Activated CD4-positive, alpha-beta T cell treated with anti-CD3 and anti-CD28 coated beads for 36 hours (primary cell): ENCODE measurements at regions not wholly inside any gene's neighbourhood (a gene's known extent, or its start where the extent isn't known, plus 50 kb on each side); places are given as distances from the start of the nearest gene placed in this dataset.
"Not testable (repeated sequence)": the region's sequence is repeated elsewhere in the genome, so short reads cannot be mapped to it uniquely, and the experiment has no call there.

ENCODE experiments used
- ATAC-seq: fragments of 200-7000 bp; cut with Tn5 transposase; one replicate; pipeline ENCODE4 v1.10.0; 2021; ENCODE audit warnings: mild to moderate bottlenecking, moderate library complexity
- CTCF ChIA-PET: fragments of 350-600 bp; sonication (Branson Sonifier 250); formaldehyde crosslinking; loops from one replicate; lab custom pipeline; 2021; ENCODE audit warnings: antibody characterized with exemption; lab: Charles Lee
- POLR2A ChIA-PET: fragments of 350-600 bp; sonication (Branson Sonifier 250); formaldehyde crosslinking; loops from one replicate; lab custom pipeline; 2021; ENCODE audit warnings: antibody characterized with exemption, inconsistent platforms; lab: Charles Lee
- DNase-seq: peaks from one replicate; pipeline ENCODE4 v3.0.0-alpha.2; 2020
- H3K27ac Mint-ChIP-seq: one replicate; pipeline ENCODE4 v1.8.0; 2021; ENCODE audit warnings: mixed read lengths
- H3K27me3 Mint-ChIP-seq: one replicate; pipeline ENCODE4 v1.8.0; 2021; ENCODE audit warnings: mixed read lengths
- H3K36me3 Mint-ChIP-seq: one replicate; pipeline ENCODE4 v1.8.0; 2021; ENCODE audit warnings: low read depth, mixed read lengths
- H3K4me1 Mint-ChIP-seq: one replicate; pipeline ENCODE4 v1.8.0; 2021; ENCODE audit warnings: mixed read lengths
- H3K4me3 Mint-ChIP-seq: one replicate; pipeline ENCODE4 v1.8.0; 2021; ENCODE audit warnings: mild to moderate bottlenecking, moderate library complexity, mixed read lengths
- H3K9me3 Mint-ChIP-seq: one replicate; pipeline ENCODE4 v1.8.0; 2021; ENCODE audit warnings: low read depth, mixed read lengths
- intact Hi-C, 2 experiments: fragments of 100-400 bp; cut with DNase I in 1 of 2; cut with micrococcal nuclease in 1 of 2; formaldehyde crosslinking; loops; one replicate each; pipeline versions ENCODE4 v1.14.2 to v1.15.1; 2022 to 2024; cut with DNase I, micrococcal nuclease

DNA sequence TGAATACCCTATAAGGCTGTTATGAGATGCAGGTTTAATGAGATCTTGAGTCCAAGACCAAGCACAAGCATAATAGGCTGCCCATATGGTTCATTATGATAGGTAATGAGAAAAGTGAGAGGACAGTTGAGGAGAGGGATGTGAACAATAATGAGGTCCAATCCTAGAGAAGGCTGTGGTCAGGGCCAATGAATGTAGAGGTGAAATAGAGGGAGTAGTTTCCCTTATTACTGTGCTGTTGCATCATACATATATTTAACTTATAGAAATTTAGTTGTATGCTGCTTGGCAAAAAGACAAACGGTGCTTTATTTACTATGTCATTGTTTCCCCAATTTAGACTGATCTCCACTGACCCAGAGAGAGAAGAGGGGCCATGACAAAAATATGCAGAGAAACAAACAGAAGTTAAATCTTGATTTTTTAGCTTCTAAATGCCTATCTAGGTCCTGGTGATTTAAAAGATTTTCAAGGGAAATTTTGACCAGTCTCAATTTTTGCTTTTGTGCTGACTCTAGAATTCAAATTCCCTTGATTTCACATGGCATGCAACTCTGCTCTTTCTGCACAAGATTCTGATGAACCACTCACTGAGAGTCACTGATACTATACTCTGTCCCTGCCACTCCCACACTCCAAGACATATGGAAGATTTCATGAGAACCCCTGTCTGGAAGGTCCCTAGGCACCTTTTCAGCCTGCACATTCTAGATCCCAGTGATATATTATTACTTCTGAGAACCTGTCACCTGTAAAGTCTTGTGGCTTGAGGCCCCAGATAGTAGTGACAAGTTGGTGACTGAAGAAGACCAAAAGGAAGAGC lies 159.7 kb downstream of the VSIG4 start:
- intact Hi-C loops, result no loop called here
- no peak for DNase-seq
- Mint-ChIP-seq H3K36me3 (no peaks in the 10 kb centered on the region), H3K27me3 (no peaks in the 10 kb centered on the region), H3K4me3 (no peak overlapping the region), H3K9me3 (peaks cover 2% of the 10 kb centered on the region), H3K4me1 (peaks cover 22% of the 10 kb centered on the region), H3K27ac (no peak overlapping the region)
- ChIA-PET CTCF (interaction anchor here (0.9 kb wide), 1 partner anchor 106 kb away, joined by 3 read pairs; no protein-coding TSS in a partner anchor), POLR2A (interaction anchor here (0.7 kb wide), 1 partner anchor 826 kb away, joined by 3 read pairs; no protein-coding TSS in a partner anchor)
- ATAC-seq, result no peak

DNA sequence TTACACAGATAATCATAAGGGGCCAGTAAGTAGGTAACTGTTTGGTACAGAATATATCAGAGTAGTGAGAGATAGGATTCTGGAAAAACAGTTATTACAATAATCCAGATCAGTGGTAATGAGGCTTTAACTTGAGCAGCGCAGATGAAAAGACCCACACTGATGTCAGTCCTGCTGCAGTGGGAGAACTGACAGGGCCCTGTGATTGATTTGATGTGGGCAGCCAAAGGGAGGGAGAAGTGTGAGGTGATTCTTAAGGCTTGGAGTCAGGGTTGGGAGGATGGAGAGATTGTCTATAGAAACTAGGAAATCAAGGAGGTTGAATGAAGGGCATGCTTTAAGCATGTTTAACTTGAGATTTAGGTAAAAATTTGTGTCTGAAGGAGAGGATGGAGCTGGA lies 161.4 kb downstream of the VSIG4 start:
- no peak for DNase-seq
- Mint-ChIP-seq H3K27me3 (no peaks in the 10 kb centered on the region), H3K4me3 (no peak overlapping the region), H3K4me1 (peaks cover 14% of the 10 kb centered on the region), H3K36me3 (no peaks in the 10 kb centered on the region), H3K27ac (no peak overlapping the region), H3K9me3 (peaks cover 2% of the 10 kb centered on the region)
- ChIA-PET POLR2A (no interaction called here), CTCF (no interaction called here)
- intact Hi-C loops, result no loop called here
- ATAC-seq, result no peak

- H3K36me3 Mint-ChIP-seq, result no peaks in the 10 kb centered on the region
- ATAC-seq (no peak), DNase-seq (no peak)
- peaks cover 11% of the 10 kb centered on the region for H3K4me1 Mint-ChIP-seq
- no peak overlapping the region for H3K27ac Mint-ChIP-seq
- H3K27me3 Mint-ChIP-seq, result no peaks in the 10 kb centered on the region
- CTCF ChIA-PET, result no interaction called here
- POLR2A ChIA-PET, result no interaction called here
- no peak overlapping the region for H3K4me3 Mint-ChIP-seq
- intact Hi-C loops, result no loop called here
- peaks cover 2% of the 10 kb centered on the region for H3K9me3 Mint-ChIP-seq
Observed at GRCh38 chrX:65877953-65878352, 161.9 kb downstream of the VSIG4 start.

GRCh38 chrX:65875614-65876013 lies 164.3 kb downstream of the VSIG4 start:
- CTCF ChIA-PET, H3K36me3 Mint-ChIP-seq, H3K4me3 Mint-ChIP-seq, H3K27me3 Mint-ChIP-seq, H3K9me3 Mint-ChIP-seq, intact Hi-C loops, POLR2A ChIA-PET, H3K27ac Mint-ChIP-seq, ATAC-seq, DNase-seq: not testable (repeated sequence)
- peaks cover 11% of the 10 kb centered on the region for H3K4me1 Mint-ChIP-seq

GRCh38 chrX:65874765-65875164 lies 165.1 kb downstream of the VSIG4 start:
- peaks cover 2% of the 10 kb centered on the region for H3K9me3 Mint-ChIP-seq
- DNase-seq (no peak), ATAC-seq (no peak)
- no peaks in the 10 kb centered on the region for H3K27me3 Mint-ChIP-seq
- ChIA-PET POLR2A (no interaction called here), CTCF (no interaction called here)
- intact Hi-C loops, result no loop called here
- H3K27ac Mint-ChIP-seq, result no peak overlapping the region
- H3K4me3 Mint-ChIP-seq, result no peak overlapping the region
- H3K36me3 Mint-ChIP-seq, result no peaks in the 10 kb centered on the region
- peaks cover 8% of the 10 kb centered on the region for H3K4me1 Mint-ChIP-seq

DNA sequence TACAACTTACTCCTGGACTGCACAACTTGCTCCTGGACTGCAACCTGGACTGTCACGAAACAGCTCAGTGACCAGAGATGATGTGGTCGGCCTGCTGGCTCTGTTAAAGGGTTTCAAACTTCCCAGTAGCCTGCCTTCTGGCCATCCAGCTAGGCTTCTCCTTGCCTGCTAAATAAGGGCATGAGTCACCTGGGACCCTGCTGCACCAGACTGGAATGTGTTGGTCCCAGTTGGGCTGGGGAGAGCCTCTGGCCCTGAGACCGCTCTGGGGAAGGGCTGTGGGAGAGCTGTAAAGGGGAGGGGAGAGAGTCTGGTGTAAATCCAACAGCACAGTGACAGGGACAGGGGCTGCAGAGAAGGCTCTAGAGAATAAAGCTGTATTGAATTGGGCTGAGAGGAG lies 165.8 kb downstream of the VSIG4 start:
- intact Hi-C loops, result no loop called here
- Mint-ChIP-seq H3K4me1 (peaks cover 8% of the 10 kb centered on the region), H3K36me3 (no peaks in the 10 kb centered on the region), H3K9me3 (peaks cover 2% of the 10 kb centered on the region), H3K27me3 (no peaks in the 10 kb centered on the region), H3K4me3 (no peak overlapping the region), H3K27ac (no peak overlapping the region)
- ATAC-seq (no peak), DNase-seq (no peak)
- ChIA-PET POLR2A (no interaction called here), CTCF (no interaction called here)

GRCh38 chrX:65873385-65873784 lies 166.5 kb downstream of the VSIG4 start:
- intact Hi-C loops, result no loop called here
- Mint-ChIP-seq H3K27me3 (no peaks in the 10 kb centered on the region), H3K36me3 (no peaks in the 10 kb centered on the region), H3K27ac (no peak overlapping the region), H3K9me3 (peaks cover 2% of the 10 kb centered on the region), H3K4me3 (no peak overlapping the region), H3K4me1 (peaks cover 6% of the 10 kb centered on the region)
- ATAC-seq (no peak), DNase-seq (no peak)
- ChIA-PET POLR2A (no interaction called here), CTCF (no interaction called here)

GRCh38 chrX:65871671-65872311 lies 168.1 kb downstream of the VSIG4 start:
- Mint-ChIP-seq H3K27ac (no peak overlapping the region), H3K27me3 (no peaks in the 10 kb centered on the region), H3K36me3 (no peaks in the 10 kb centered on the region), H3K4me3 (no peak overlapping the region), H3K9me3 (peaks cover 2% of the 10 kb centered on the region), H3K4me1 (peaks cover 3% of the 10 kb centered on the region)
- DNase-seq (peak; percentile 6), ATAC-seq (no peak)
- POLR2A ChIA-PET, result no interaction called here
- CTCF ChIA-PET, result interaction anchor here (1.1 kb wide), 1 partner anchor 12 kb away, joined by 3 read pairs; no protein-coding TSS in a partner anchor
- intact Hi-C loops, result no loop called here

DNA sequence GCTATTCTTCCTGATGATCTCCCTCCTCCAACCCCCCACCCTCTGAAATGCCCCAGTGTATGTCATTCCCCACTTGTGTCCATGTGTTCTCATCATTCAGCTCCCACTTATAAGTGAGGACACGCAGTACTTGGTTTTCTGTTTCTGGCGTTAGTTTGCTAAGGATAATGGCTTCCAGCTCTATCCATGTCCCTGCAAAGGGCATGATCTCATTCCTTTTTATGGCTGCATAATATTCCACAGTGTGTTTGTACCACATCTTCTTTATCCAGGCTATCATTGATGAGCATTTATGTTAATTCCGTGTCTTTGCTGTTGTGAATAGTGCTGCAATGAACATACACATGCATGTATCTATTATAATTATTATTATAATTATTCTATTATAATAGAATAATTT lies 169.3 kb downstream of the VSIG4 start:
- ATAC-seq, H3K4me3 Mint-ChIP-seq, H3K9me3 Mint-ChIP-seq, POLR2A ChIA-PET, intact Hi-C loops, H3K27ac Mint-ChIP-seq, H3K36me3 Mint-ChIP-seq, DNase-seq, H3K27me3 Mint-ChIP-seq: not testable (repeated sequence)
- H3K4me1 Mint-ChIP-seq, result peaks cover 12% of the 10 kb centered on the region
- CTCF ChIA-PET, result interaction anchor here (0.9 kb wide), 1 partner anchor 55 kb away, joined by 3 read pairs; no protein-coding TSS in a partner anchor

- intact Hi-C loops, result no loop called here
- no peak for ATAC-seq
- H3K27ac Mint-ChIP-seq, result no peak overlapping the region
- H3K4me3 Mint-ChIP-seq, result no peak overlapping the region
- H3K9me3 Mint-ChIP-seq, result no peaks in the 10 kb centered on the region
- H3K4me1 Mint-ChIP-seq, result peaks cover 21% of the 10 kb centered on the region
- no peaks in the 10 kb centered on the region for H3K36me3 Mint-ChIP-seq
- no peak for DNase-seq
- H3K27me3 Mint-ChIP-seq, result no peaks in the 10 kb centered on the region
- ChIA-PET CTCF (no interaction called here), POLR2A (no interaction called here)
Observed at GRCh38 chrX:65866773-65867172, 173.1 kb downstream of the VSIG4 start.

DNA sequence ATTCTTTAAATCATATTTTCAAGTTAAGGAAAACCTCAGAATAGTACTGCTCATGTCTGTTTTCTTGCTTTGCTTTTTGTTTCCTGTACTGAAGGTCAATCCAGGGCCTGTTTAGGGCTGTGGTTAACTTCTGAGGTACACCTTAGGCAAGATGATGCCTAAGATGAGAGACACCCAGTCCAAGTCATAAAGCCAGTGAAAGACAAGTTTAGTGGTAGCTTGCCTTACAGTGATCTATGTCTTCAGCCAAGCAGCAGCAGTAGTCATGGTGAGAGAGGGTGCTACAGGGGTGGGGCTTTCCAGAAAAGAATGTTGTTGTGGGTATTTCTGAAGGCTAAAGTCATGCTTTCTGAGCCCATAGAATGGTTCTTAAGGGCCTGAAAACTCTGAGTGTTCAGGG lies 173.7 kb downstream of the VSIG4 start:
- CTCF ChIA-PET, result no interaction called here
- Mint-ChIP-seq H3K27ac (no peak overlapping the region), H3K9me3 (no peaks in the 10 kb centered on the region), H3K36me3 (no peaks in the 10 kb centered on the region), H3K27me3 (no peaks in the 10 kb centered on the region), H3K4me1 (peaks cover 27% of the 10 kb centered on the region), H3K4me3 (no peak overlapping the region)
- POLR2A ChIA-PET, result no interaction called here
- intact Hi-C loops, result no loop called here
- DNase-seq (peak; percentile 26), ATAC-seq (peak; percentile 97)

GRCh38 chrX:65862638-65863037 lies 177.2 kb downstream of the VSIG4 start:
- intact Hi-C loops, result no loop called here
- ChIA-PET CTCF (no interaction called here), POLR2A (no interaction called here)
- H3K4me3 Mint-ChIP-seq, result no peak overlapping the region
- H3K27ac Mint-ChIP-seq, result no peak overlapping the region
- no peak for DNase-seq
- H3K36me3 Mint-ChIP-seq, result no peaks in the 10 kb centered on the region
- ATAC-seq, result no peak
- peaks cover 30% of the 10 kb centered on the region for H3K4me1 Mint-ChIP-seq
- no peaks in the 10 kb centered on the region for H3K27me3 Mint-ChIP-seq
- H3K9me3 Mint-ChIP-seq, result no peaks in the 10 kb centered on the region
